UCSD-AML1 (cell line): ENCODE measurements at regions not wholly inside any gene's neighbourhood (a gene's known extent, or its start where the extent isn't known, plus 50 kb on each side); places are given as distances from the start of the nearest gene placed in this dataset.

Source experiments
- DNase-seq: peaks from one replicate; lab custom pipeline; 2025; ENCODE audit not compliant: unreplicated experiment; lab: John Stamatoyannopoulos, UW

DNA sequence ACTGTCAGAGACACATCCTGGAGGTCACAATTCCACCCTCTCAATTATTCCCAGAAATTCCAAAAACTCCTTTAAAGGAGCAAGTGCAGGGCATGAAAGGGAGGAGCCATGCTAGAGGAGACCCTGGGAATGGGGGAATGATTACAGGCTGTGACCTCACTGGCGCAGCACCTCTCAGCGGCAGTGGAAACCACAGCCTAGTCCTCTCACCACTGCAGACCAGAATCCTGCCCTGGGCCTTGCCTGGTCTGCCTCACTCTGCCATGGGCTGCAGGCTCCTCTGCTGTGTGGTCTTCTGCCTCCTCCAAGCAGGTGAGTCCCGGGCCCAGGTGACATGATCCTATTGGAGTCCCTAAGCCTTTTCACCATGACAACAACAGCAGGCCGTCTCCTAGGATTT lies 50.5 kb upstream of the PRSS58 start:
- no peak for DNase-seq
